ENCODE measurements at regions not wholly inside any gene's neighbourhood (a gene's known extent, or its start where the extent isn't known, plus 50 kb on each side); places are given as distances from the start of the nearest gene placed in this dataset.

GRCh38 chr2:18495058-18495457 is 65.4 kb downstream of the RDH14 start:
- TF ChIP-seq GLIS3 (CRISPR knock-in tag; IDR thresholded peaks at IDR 0.05) (no peak), TOX (CRISPR knock-in tag; IDR thresholded peaks at IDR 0.05; ENCODE audit: borderline replicate concordance) (no peak), TCF4 (CRISPR knock-in tag; IDR thresholded peaks at IDR 0.05; ENCODE audit: borderline replicate concordance) (no peak), RARB (CRISPR knock-in tag; IDR thresholded peaks at IDR 0.05) (no peak), SNAI2 (CRISPR knock-in tag; IDR thresholded peaks at IDR 0.05) (no peak), POU6F1 (CRISPR knock-in tag; IDR thresholded peaks at IDR 0.05; ENCODE audit: borderline replicate concordance, low read depth) (no peak), ISL1 (CRISPR knock-in tag; IDR thresholded peaks at IDR 0.05) (no peak), ZNF70 (CRISPR knock-in tag; IDR thresholded peaks at IDR 0.05) (no peak), OSR1 (CRISPR knock-in tag; IDR thresholded peaks at IDR 0.05) (no peak), PPARA (CRISPR knock-in tag; IDR thresholded peaks at IDR 0.05; ENCODE audit: borderline replicate concordance) (no peak), ZFP30 (CRISPR knock-in tag; IDR thresholded peaks at IDR 0.05) (no peak), TSHZ2 (CRISPR knock-in tag; IDR thresholded peaks at IDR 0.05) (no peak), ZNF565 (CRISPR knock-in tag; conservative IDR thresholded peaks at IDR 0.05; ENCODE audit: low read depth) (no peak), ZNF8 (CRISPR knock-in tag; IDR thresholded peaks at IDR 0.05) (no peak), ZFP3 (CRISPR knock-in tag; IDR thresholded peaks at IDR 0.05) (no peak)
- no peak for ATAC-seq

GRCh38 chr2:18492721-18493120 is 67.7 kb downstream of the RDH14 start:
- TF ChIP-seq PATZ1 (CRISPR knock-in tag; IDR thresholded peaks at IDR 0.05; ENCODE audit: borderline replicate concordance) (no peak), TSHZ2 (CRISPR knock-in tag; IDR thresholded peaks at IDR 0.05) (no peak), PPARA (CRISPR knock-in tag; IDR thresholded peaks at IDR 0.05; ENCODE audit: borderline replicate concordance) (no peak), ZNF70 (CRISPR knock-in tag; IDR thresholded peaks at IDR 0.05) (no peak), ZNF8 (CRISPR knock-in tag; IDR thresholded peaks at IDR 0.05) (no peak), BACH2 (CRISPR knock-in tag; IDR thresholded peaks at IDR 0.05; ENCODE audit: borderline replicate concordance) (no peak), POU6F1 (CRISPR knock-in tag; IDR thresholded peaks at IDR 0.05; ENCODE audit: borderline replicate concordance, low read depth) (no peak), GLIS3 (CRISPR knock-in tag; IDR thresholded peaks at IDR 0.05) (no peak), TCF4 (CRISPR knock-in tag; IDR thresholded peaks at IDR 0.05; ENCODE audit: borderline replicate concordance) (no peak), SNAI2 (CRISPR knock-in tag; IDR thresholded peaks at IDR 0.05) (no peak), CREB5 (CRISPR knock-in tag; IDR thresholded peaks at IDR 0.05; ENCODE audit: low read depth) (no peak)
- no peak for ATAC-seq
